Kidney (tissue), 13 donors: ENCODE measurements at regions not wholly inside any gene's neighbourhood (a gene's known extent, or its start where the extent isn't known, plus 50 kb on each side); places are given as distances from the start of the nearest gene placed in this dataset.

Experiments
- DNase-seq, 5 donors: peaks; one replicate each; pipeline ENCODE4 v3.0.0-alpha.2; 2013 to 2020
- FAIRE-seq: peaks from 2 replicates; lab custom pipeline; 2012; peaks lifted over from hg19 to GRCh38; lab: Jason Lieb, UNC
- H3K27ac ChIP-seq, 2 donors: one replicate each; pipeline ENCODE4 v1.7.0; 2013; ENCODE audit warnings: low read depth in 2 of 2, low read length in 2 of 2, inconsistent platforms in 1 of 2
- H3K27me3 ChIP-seq: one replicate; pipeline ENCODE4 v1.7.1; 2013; ENCODE audit warnings: low read length, inconsistent platforms; ENCODE audit not compliant: control insufficient read depth, insufficient read depth
- H3K36me3 ChIP-seq, 3 donors: one replicate each; pipeline versions ENCODE4 v1.7.0 to v1.7.1; 2013; ENCODE audit warnings: low read length in 3 of 3, control low read depth in 1 of 3, inconsistent platforms in 1 of 3; ENCODE audit not compliant: insufficient read depth in 3 of 3, control insufficient read depth in 2 of 3
- H3K4me1 ChIP-seq, 3 donors: one replicate each; pipeline versions ENCODE4 v1.7.0 to v1.7.1; 2013; ENCODE audit warnings: low read length in 3 of 3, inconsistent platforms in 1 of 3, low read depth in 1 of 3; ENCODE audit not compliant: control insufficient read depth in 2 of 3, insufficient read depth in 2 of 3
- H3K4me3 ChIP-seq, 3 donors: one replicate each; pipeline versions ENCODE4 v1.7.0 to v1.8.1; 2013; ENCODE audit warnings: low read length in 3 of 3, control low read depth in 1 of 3, inconsistent platforms in 1 of 3
- H3K9ac ChIP-seq, 3 donors: one replicate each; pipeline versions ENCODE4 v1.7.0 to v1.7.1; 2013; ENCODE audit warnings: low read length in 3 of 3, control low read depth in 1 of 3, inconsistent platforms in 1 of 3
- H3K9me3 ChIP-seq, 3 donors: one replicate each; pipeline versions ENCODE4 v1.7.0 to v1.7.1; 2013; ENCODE audit warnings: low read length in 3 of 3, control low read depth in 1 of 3, inconsistent platforms in 1 of 3; ENCODE audit not compliant: control insufficient read depth in 2 of 3, insufficient read depth in 1 of 3
- intact Hi-C: fragments of 100-400 bp; cut with DNase I; formaldehyde crosslinking; loops from one replicate; pipeline ENCODE4 v1.11.1; 2022
- TF ChIP-seq, protein P1 (sequence below): IDR thresholded peaks from 3 replicates; pipeline ENCODE4 v1.5.1; 2012; ENCODE audit warnings: mild to moderate bottlenecking, moderate library complexity, borderline replicate concordance; ENCODE audit not compliant: insufficient read depth; ENCODE audit errors: extremely low read depth
- donor health status: control.
- donor health status: control.
- donor health status: control.
- donor health status: control.
- donor health status: control.
- donor health status: DM: yes; HTN: yes; CAD: no.
- donor health status: Normal renal cell carcinoma (clear cell type).

DNA sequence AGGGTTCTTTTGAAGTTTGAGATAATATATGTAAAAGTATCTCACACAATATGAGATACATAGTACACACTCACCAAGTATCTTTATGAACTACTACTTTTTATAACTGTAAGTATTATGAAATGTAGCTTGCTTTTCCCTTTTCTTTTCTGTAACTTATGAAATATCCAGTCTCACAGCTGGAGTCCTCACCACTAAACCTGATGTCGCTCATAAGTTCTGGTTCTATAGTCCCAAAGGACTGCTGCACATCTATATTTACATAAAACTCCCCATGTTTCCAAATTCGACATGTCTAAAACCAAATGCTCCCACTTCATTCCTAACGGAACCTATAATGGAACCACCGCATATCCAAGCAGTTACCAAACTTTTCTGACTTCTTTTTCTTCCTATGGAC, 186.5 kb upstream of the SLC7A11 start:
- TF ChIP-seq, protein P1, sequence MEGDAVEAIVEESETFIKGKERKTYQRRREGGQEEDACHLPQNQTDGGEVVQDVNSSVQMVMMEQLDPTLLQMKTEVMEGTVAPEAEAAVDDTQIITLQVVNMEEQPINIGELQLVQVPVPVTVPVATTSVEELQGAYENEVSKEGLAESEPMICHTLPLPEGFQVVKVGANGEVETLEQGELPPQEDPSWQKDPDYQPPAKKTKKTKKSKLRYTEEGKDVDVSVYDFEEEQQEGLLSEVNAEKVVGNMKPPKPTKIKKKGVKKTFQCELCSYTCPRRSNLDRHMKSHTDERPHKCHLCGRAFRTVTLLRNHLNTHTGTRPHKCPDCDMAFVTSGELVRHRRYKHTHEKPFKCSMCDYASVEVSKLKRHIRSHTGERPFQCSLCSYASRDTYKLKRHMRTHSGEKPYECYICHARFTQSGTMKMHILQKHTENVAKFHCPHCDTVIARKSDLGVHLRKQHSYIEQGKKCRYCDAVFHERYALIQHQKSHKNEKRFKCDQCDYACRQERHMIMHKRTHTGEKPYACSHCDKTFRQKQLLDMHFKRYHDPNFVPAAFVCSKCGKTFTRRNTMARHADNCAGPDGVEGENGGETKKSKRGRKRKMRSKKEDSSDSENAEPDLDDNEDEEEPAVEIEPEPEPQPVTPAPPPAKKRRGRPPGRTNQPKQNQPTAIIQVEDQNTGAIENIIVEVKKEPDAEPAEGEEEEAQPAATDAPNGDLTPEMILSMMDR: no peak
- no peak overlapping the region for H3K4me3 ChIP-seq
- no peak overlapping the region for H3K9ac ChIP-seq
- intact Hi-C loops: no loop called here
- no peaks in the 10 kb centered on the region for H3K9me3 ChIP-seq
- no peak overlapping the region for H3K27ac ChIP-seq
- DNase-seq (no peak), FAIRE-seq (no peak)
- no peaks in the 10 kb centered on the region for H3K27me3 ChIP-seq
- no peaks in the 10 kb centered on the region for H3K4me1 ChIP-seq
- no peaks in the 10 kb centered on the region for H3K36me3 ChIP-seq

DNA sequence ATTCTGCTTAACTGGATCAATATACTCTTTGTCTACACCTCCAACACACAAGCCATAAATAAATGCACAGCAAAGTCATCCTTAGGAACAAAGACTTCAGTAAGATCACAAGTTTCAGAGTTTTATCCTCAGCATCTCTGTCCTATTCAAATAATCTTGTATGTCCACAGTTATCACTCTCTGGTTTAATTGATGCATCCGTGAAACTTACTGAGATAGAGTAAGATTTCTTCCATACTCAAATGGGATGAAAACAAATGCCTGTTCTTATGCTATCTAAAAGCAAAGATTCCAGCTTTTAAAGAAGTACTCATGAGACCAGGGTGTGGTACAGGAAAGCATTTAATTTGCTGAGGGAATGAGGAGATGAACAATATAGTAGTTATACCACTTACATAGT, 184.6 kb upstream of the SLC7A11 start:
- TF ChIP-seq, protein P1: no peak
- intact Hi-C loops: no loop called here
- Histone ChIP-seq H3K27me3 (no peaks in the 10 kb centered on the region), H3K4me3 (no peak overlapping the region), H3K9ac (no peak overlapping the region), H3K27ac (no peak overlapping the region), H3K9me3 (no peaks in the 10 kb centered on the region), H3K4me1 (no peaks in the 10 kb centered on the region), H3K36me3 (no peaks in the 10 kb centered on the region)
- FAIRE-seq: no peak
- no peak for DNase-seq

DNA sequence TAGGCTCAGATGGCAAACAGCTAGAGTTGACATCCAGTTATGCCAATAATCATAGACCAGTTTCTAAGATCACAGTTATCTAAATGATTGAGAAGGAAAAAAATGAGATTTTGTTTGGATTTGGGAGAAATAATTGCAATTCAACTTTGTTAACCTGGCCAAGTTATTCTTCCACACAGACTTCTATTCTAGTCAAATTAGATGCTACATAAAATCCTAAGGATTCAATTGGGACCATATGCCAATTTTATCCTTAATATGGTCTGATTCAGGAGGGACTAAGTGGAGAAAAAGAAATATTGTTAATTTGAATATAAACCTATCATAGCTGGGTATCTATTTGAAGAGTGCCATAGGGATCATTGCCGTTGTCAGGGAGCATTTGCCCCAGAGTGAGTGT, 178.3 kb upstream of the SLC7A11 start:
- DNase-seq: no peak
- intact Hi-C loops: no loop called here
- TF ChIP-seq, protein P1: no peak
- H3K36me3 ChIP-seq: no peaks in the 10 kb centered on the region
- no peaks in the 10 kb centered on the region for H3K4me1 ChIP-seq
- no peak overlapping the region for H3K9ac ChIP-seq
- no peak overlapping the region for H3K4me3 ChIP-seq
- H3K27me3 ChIP-seq: no peaks in the 10 kb centered on the region
- no peak for FAIRE-seq
- no peaks in the 10 kb centered on the region for H3K9me3 ChIP-seq
- H3K27ac ChIP-seq: no peak overlapping the region

DNA sequence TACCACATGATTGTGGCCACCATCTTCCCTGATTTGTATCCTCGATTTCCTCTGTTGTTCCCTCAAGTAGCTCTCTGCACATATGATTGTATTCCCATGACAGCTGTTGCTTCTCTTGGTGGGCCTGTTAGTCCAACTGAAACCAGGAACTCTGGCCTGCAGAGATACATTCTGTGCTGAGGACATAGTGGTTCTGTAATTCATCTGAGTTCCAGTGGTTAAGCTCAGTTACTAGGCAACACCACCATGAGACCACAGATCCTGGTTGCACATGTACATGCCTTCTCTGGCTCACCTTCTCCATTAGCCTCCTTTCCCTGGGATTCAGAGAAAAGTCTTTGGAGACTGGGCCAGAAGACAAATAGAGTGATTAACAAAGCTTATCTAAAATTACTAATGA, 172.1 kb upstream of the SLC7A11 start:
- intact Hi-C loops: no loop called here
- Histone ChIP-seq H3K9me3 (no peaks in the 10 kb centered on the region), H3K27ac (no peak overlapping the region), H3K36me3 (no peaks in the 10 kb centered on the region), H3K4me3 (no peak overlapping the region), H3K27me3 (no peaks in the 10 kb centered on the region), H3K9ac (no peak overlapping the region), H3K4me1 (no peaks in the 10 kb centered on the region)
- TF ChIP-seq, protein P1: no peak
- FAIRE-seq: no peak
- no peak for DNase-seq
